CD4-positive, CD25-positive, alpha-beta regulatory T cell (primary cell): ENCODE measurements at regions not wholly inside any gene's neighbourhood (a gene's known extent, or its start where the extent isn't known, plus 50 kb on each side); places are given as distances from the start of the nearest gene placed in this dataset.

Experiments
- ATAC-seq, 2 donors: fragments of 150-1000 bp; cut with Tn5 transposase; one replicate each; pipeline ENCODE4 v1.10.0; 2021; ENCODE audit warnings: low read depth in 2 of 2, moderate number of reproducible peaks in 2 of 2, moderate library complexity in 1 of 2
- DNase-seq, 3 donors: peaks; one replicate each; pipeline versions ENCODE4 v3.0.0 to v3.0.0-alpha.2; 2012 to 2022; ENCODE audit warnings: mixed read lengths in 1 of 3
- H3K27ac ChIP-seq: one replicate; pipeline ENCODE4 v1.7.0; 2013; ENCODE audit warnings: mild to moderate bottlenecking, low read length; ENCODE audit not compliant: insufficient read depth, poor library complexity, severe bottlenecking
- H3K27me3 ChIP-seq: one replicate; pipeline ENCODE4 v1.7.0; 2013; ENCODE audit warnings: low read length; ENCODE audit not compliant: control insufficient read depth, insufficient read depth
- H3K36me3 ChIP-seq: one replicate; pipeline ENCODE4 v1.7.0; 2013; ENCODE audit warnings: mild to moderate bottlenecking, low read length, moderate library complexity; ENCODE audit not compliant: control insufficient read depth, insufficient read depth
- H3K4me1 ChIP-seq: 2 replicates; pipeline ENCODE4 v1.7.0; 2013; ENCODE audit warnings: mild to moderate bottlenecking, low read length; ENCODE audit not compliant: insufficient read depth, control insufficient read depth, poor library complexity, severe bottlenecking
- H3K4me3 ChIP-seq: one replicate; pipeline ENCODE4 v1.7.0; 2013; ENCODE audit warnings: low read depth, mild to moderate bottlenecking, low read length, moderate library complexity
- H3K9me3 ChIP-seq, 2 experiments: 1 replicate in 1 of 2; 2 replicates in 1 of 2; pipeline ENCODE4 v1.7.0; 2013; ENCODE audit warnings: low read length in 2 of 2, mild to moderate bottlenecking in 1 of 2, moderate library complexity in 1 of 2; ENCODE audit not compliant: control insufficient read depth in 2 of 2
- H3K27ac Mint-ChIP-seq, 3 donors: one replicate each; pipeline ENCODE4 v1.8.0; 2020 to 2022; ENCODE audit warnings: mild to moderate bottlenecking in 3 of 3, mixed read lengths in 3 of 3, moderate library complexity in 2 of 3
- H3K27me3 Mint-ChIP-seq: one replicate; pipeline ENCODE4 v1.8.0; 2022; ENCODE audit warnings: mild to moderate bottlenecking, mixed read lengths
- H3K36me3 Mint-ChIP-seq: one replicate; pipeline ENCODE4 v1.8.0; 2020; ENCODE audit warnings: mixed read lengths
- H3K4me1 Mint-ChIP-seq, 4 donors: one replicate each; pipeline ENCODE4 v1.8.0; 2020 to 2022; ENCODE audit warnings: mixed read lengths in 4 of 4, mild to moderate bottlenecking in 1 of 4
- H3K4me3 Mint-ChIP-seq, 4 donors: one replicate each; pipeline ENCODE4 v1.8.0; 2020 to 2022; ENCODE audit warnings: mild to moderate bottlenecking in 4 of 4, mixed read lengths in 4 of 4, moderate library complexity in 3 of 4
- H3K9me3 Mint-ChIP-seq, 7 donors: one replicate each; pipeline ENCODE4 v1.8.0; 2020 to 2022; ENCODE audit warnings: mixed read lengths in 7 of 7, mild to moderate bottlenecking in 3 of 7, moderate library complexity in 2 of 7

- no peaks in the 10 kb centered on the region for H3K4me1 ChIP-seq
- H3K4me3 Mint-ChIP-seq, result no peak overlapping the region
- H3K4me1 Mint-ChIP-seq, result no peaks in the 10 kb centered on the region
- no peak overlapping the region for H3K4me3 ChIP-seq
- H3K36me3 ChIP-seq, result no peaks in the 10 kb centered on the region
- DNase-seq, result no peak
- no peak overlapping the region for H3K27ac ChIP-seq
- H3K9me3 ChIP-seq, result no peaks in the 10 kb centered on the region
- ATAC-seq, result no peak
- H3K9me3 Mint-ChIP-seq, result peaks cover 0 to 8% (median 1%) of the 10 kb centered on the region in 7 donors
- H3K27me3 Mint-ChIP-seq, result no peaks in the 10 kb centered on the region
- no peak overlapping the region for H3K27ac Mint-ChIP-seq
- H3K36me3 Mint-ChIP-seq, result no peaks in the 10 kb centered on the region
- no peaks in the 10 kb centered on the region for H3K27me3 ChIP-seq
Observed at GRCh38 chr7:54392935-54393334, 149.2 kb upstream of the VSTM2A start.

GRCh38 chr7:54394834-54395233 is 147.3 kb upstream of the VSTM2A start:
- ATAC-seq (no peak), DNase-seq (peak in 1 of 3 donors; percentile 29)
- Histone ChIP-seq H3K27ac (no peak overlapping the region), H3K36me3 (no peaks in the 10 kb centered on the region), H3K9me3 (no peaks in the 10 kb centered on the region), H3K4me1 (no peaks in the 10 kb centered on the region), H3K4me3 (no peak overlapping the region), H3K27me3 (no peaks in the 10 kb centered on the region)
- Mint-ChIP-seq H3K27me3 (no peaks in the 10 kb centered on the region), H3K4me1 (no peaks in the 10 kb centered on the region), H3K4me3 (no peak overlapping the region), H3K9me3 (peaks cover 0 to 11% (median 1%) of the 10 kb centered on the region in 7 donors), H3K36me3 (no peaks in the 10 kb centered on the region), H3K27ac (no peak overlapping the region)

GRCh38 chr7:54397836-54398612 is 144.2 kb upstream of the VSTM2A start:
- Mint-ChIP-seq H3K27me3 (no peaks in the 10 kb centered on the region), H3K36me3 (no peaks in the 10 kb centered on the region), H3K27ac (no peak overlapping the region), H3K4me1 (no peaks in the 10 kb centered on the region), H3K4me3 (no peak overlapping the region), H3K9me3 (peaks cover 0 to 7% (median 1%) of the 10 kb centered on the region in 7 donors)
- no peaks in the 10 kb centered on the region for H3K4me1 ChIP-seq
- ATAC-seq (no peak), DNase-seq (peak in 1 of 3 donors; percentile 15)
- H3K27ac ChIP-seq, result no peak overlapping the region
- no peaks in the 10 kb centered on the region for H3K27me3 ChIP-seq
- no peak overlapping the region for H3K4me3 ChIP-seq
- no peaks in the 10 kb centered on the region for H3K36me3 ChIP-seq
- no peaks in the 10 kb centered on the region for H3K9me3 ChIP-seq

DNA sequence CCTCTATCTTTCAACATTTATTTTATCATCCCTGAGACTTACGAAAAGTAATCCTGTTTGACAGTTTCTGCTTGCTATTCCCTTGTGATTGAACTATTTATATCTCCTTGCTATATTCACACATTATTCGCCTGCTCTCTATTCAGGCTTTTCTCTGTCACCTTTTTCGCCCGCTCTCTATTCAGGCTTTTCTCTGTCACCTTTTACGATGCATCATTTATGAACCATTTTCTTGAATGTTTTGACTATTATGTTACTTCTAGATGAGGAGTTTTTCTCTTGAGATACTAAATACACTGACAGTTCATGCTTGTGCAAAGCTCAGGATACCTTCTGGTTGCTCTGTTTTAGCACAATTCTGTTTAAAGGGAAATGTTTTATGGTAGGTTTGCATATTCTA is 143.3 kb upstream of the VSTM2A start:
- H3K27ac ChIP-seq, result no peak overlapping the region
- no peak for DNase-seq
- no peaks in the 10 kb centered on the region for H3K36me3 ChIP-seq
- H3K36me3 Mint-ChIP-seq, result no peaks in the 10 kb centered on the region
- peaks cover 0 to 7% (median 1%) of the 10 kb centered on the region in 7 donors for H3K9me3 Mint-ChIP-seq
- H3K27ac Mint-ChIP-seq, result no peak overlapping the region
- ATAC-seq, result no peak
- no peaks in the 10 kb centered on the region for H3K27me3 ChIP-seq
- no peak overlapping the region for H3K4me3 ChIP-seq
- H3K4me1 ChIP-seq, result no peaks in the 10 kb centered on the region
- H3K4me1 Mint-ChIP-seq, result no peaks in the 10 kb centered on the region
- H3K27me3 Mint-ChIP-seq, result no peaks in the 10 kb centered on the region
- H3K4me3 Mint-ChIP-seq, result no peak overlapping the region
- no peaks in the 10 kb centered on the region for H3K9me3 ChIP-seq

- Histone ChIP-seq H3K4me1 (no peaks in the 10 kb centered on the region), H3K4me3 (no peak overlapping the region), H3K9me3 (peaks cover 3 to 4% of the 10 kb centered on the region in 2 experiments), H3K27me3 (no peaks in the 10 kb centered on the region), H3K27ac (no peak overlapping the region), H3K36me3 (no peaks in the 10 kb centered on the region)
- Mint-ChIP-seq H3K9me3 (peaks cover 3 to 42% (median 14%) of the 10 kb centered on the region in 7 donors), H3K36me3 (no peaks in the 10 kb centered on the region), H3K27ac (no peak overlapping the region), H3K27me3 (no peaks in the 10 kb centered on the region), H3K4me3 (no peak overlapping the region), H3K4me1 (no peaks in the 10 kb centered on the region)
- ATAC-seq, result no peak
- DNase-seq, result no peak
Observed at GRCh38 chr7:54409917-54410316, 132.3 kb upstream of the VSTM2A start.

DNA sequence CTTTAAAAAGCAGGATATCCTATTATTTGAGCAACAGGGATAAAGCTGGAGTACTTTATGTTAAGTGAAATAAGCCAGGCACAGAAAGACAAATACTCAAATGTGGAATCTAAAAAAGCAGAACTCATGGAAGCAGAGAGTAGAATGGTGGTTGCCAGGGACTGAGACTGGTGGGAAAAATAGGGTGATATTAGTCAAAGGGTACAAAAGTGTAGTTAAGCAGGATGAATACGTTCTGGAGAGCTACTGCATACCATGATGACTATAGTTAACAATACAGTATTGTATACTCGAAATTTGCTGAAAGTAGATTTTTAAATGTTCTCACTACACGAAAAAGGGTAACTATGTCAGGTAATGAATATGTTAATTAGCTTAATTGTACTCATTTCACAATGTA is 125.5 kb upstream of the VSTM2A start:
- Mint-ChIP-seq H3K4me3 (no peak overlapping the region), H3K27ac (no peak overlapping the region), H3K36me3 (no peaks in the 10 kb centered on the region), H3K27me3 (no peaks in the 10 kb centered on the region), H3K9me3 (peaks cover 0 to 34% (median 4%) of the 10 kb centered on the region in 7 donors), H3K4me1 (no peaks in the 10 kb centered on the region)
- Histone ChIP-seq H3K27ac (no peak overlapping the region), H3K9me3 (peaks cover 7 to 8% of the 10 kb centered on the region in 2 experiments), H3K4me3 (no peak overlapping the region), H3K27me3 (no peaks in the 10 kb centered on the region), H3K36me3 (no peaks in the 10 kb centered on the region), H3K4me1 (no peaks in the 10 kb centered on the region)
- no peak for DNase-seq
- ATAC-seq, result no peak

DNA sequence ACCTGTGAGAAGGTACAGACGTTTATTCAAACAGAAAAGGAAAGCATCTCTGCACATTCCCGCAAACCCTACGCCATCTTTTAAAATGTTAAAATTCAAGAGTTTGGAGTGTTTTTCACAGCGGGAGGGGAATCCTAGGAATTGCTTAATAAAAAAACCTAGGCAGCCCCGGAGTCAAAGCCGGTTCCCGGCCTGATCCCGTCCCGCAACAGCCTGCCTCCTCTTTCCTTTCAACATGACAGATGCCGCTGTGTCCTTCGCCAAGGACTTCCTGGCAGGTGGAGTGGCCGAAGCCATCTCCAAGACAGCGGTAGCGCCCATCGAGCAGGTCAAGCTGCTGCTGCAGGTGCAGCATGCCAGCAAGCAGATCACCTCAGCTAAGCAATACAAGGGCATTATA is 123.0 kb upstream of the VSTM2A start:
- no peak overlapping the region for H3K27ac Mint-ChIP-seq
- no peaks in the 10 kb centered on the region for H3K4me1 Mint-ChIP-seq
- DNase-seq, result no peak
- ATAC-seq, result no peak
- H3K36me3 ChIP-seq, result no peaks in the 10 kb centered on the region
- no peak overlapping the region for H3K27ac ChIP-seq
- peaks cover 7 to 16% of the 10 kb centered on the region in 2 experiments for H3K9me3 ChIP-seq
- H3K36me3 Mint-ChIP-seq, result no peaks in the 10 kb centered on the region
- H3K27me3 ChIP-seq, result no peaks in the 10 kb centered on the region
- H3K27me3 Mint-ChIP-seq, result no peaks in the 10 kb centered on the region
- H3K9me3 Mint-ChIP-seq, result peaks cover 0 to 16% (median 2%) of the 10 kb centered on the region in 7 donors
- H3K4me1 ChIP-seq, result no peaks in the 10 kb centered on the region
- H3K4me3 Mint-ChIP-seq, result no peak overlapping the region
- H3K4me3 ChIP-seq, result no peak overlapping the region

DNA sequence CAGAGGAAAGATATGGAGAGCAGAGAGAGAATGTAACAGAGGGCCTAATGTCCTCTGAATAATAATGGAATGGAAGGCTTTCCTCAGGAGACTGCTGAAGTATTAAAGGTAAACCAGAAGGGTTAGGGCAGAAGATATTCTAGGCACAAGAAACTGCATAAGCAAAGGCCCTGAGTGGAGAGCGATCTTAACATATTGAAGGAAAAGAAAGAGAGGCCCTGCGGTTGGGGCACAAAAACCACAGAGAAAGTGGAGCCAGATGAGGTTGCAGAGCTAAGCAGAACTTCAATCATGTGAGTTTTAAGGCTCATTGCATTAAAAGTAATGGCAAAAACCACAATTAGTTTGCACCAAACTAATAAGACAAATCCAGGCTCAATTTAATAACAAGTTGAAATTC is 115.8 kb upstream of the VSTM2A start:
- Histone ChIP-seq H3K27me3 (no peaks in the 10 kb centered on the region), H3K27ac (no peak overlapping the region), H3K9me3 (peaks cover 0 to 8% of the 10 kb centered on the region in 2 experiments), H3K4me3 (no peak overlapping the region), H3K4me1 (no peaks in the 10 kb centered on the region), H3K36me3 (no peaks in the 10 kb centered on the region)
- Mint-ChIP-seq H3K4me3 (no peak overlapping the region), H3K36me3 (no peaks in the 10 kb centered on the region), H3K27me3 (no peaks in the 10 kb centered on the region), H3K9me3 (peaks cover 0 to 19% (median 4%) of the 10 kb centered on the region in 7 donors), H3K27ac (peak overlapping the region in 1 of 3 donors; percentile 26), H3K4me1 (no peaks in the 10 kb centered on the region)
- DNase-seq, result no peak
- ATAC-seq, result no peak
